GM12873 (cell line): ENCODE measurements at regions not wholly inside any gene's neighbourhood (a gene's known extent, or its start where the extent isn't known, plus 50 kb on each side); places are given as distances from the start of the nearest gene placed in this dataset.

Experiments
- CTCF ChIP-seq: IDR thresholded peaks from 2 replicates; pipeline ENCODE4 v1.5.1; 2012; ENCODE audit warnings: low read depth, mild to moderate bottlenecking, moderate library complexity, low read length, control low read depth; ENCODE audit not compliant: insufficient read depth; ENCODE audit errors: missing control alignments

GRCh38 chr7:136179851-136180721 lies 202.9 kb upstream of the MTPN start:
- TF ChIP-seq CTCF: no peak

- no peak for TF ChIP-seq CTCF
Measured at GRCh38 chr7:136179154-136179553, 202.0 kb upstream of the MTPN start.

DNA sequence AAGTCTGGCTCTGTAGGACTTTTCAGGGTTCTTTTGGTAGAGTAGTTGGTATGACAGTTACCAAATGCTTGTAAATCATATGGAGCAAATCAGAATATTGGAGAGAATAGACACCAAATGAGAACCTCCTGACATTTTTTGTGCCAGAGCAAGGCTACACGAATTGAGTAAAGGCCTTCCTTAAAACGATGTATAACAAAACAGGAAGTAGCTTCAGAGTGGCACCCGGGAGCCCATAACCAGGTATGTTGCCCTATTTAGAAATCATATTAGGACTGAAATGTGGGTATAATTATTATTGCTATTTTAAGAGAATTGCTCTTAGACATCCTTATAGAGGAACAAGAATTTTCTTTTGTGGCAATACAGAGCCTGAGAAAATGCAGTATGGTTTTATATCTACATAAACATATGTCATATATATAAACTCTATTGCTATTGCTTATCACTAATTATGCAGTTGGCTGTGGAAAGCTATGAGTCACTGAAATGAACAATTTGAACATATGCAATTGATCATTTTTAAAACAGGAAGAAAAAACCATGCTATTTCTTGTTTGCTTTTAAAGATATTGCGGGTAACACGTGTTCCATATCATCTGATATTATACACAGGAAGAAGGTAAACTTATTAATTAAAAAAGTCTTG lies 197.4 kb upstream of the MTPN start:
- no peak for TF ChIP-seq CTCF

- TF ChIP-seq CTCF: no peak
Measured at GRCh38 chr7:136173874-136174273, 196.7 kb upstream of the MTPN start.

GRCh38 chr7:136171233-136171632 lies 194.1 kb upstream of the MTPN start:
- TF ChIP-seq CTCF: no peak

DNA sequence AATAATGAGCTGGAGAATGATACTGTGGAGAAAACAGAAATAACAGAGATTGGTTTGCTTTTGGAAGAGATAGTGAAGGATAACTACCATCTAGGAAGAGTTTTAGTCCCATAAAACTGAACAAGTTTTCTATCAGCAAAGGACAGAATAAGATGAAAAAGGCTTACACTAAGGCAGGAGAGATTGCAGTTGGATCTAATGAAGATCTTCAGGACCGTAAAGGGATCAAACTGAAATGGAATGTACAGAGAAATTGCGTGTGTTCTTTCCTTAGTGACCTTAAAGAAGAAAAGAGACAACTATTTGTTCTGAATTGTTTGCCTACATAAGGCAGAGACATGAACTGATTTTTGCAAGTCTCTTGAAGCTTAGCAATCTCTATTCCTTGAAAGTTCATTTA lies 191.7 kb upstream of the MTPN start:
- no peak for TF ChIP-seq CTCF

DNA sequence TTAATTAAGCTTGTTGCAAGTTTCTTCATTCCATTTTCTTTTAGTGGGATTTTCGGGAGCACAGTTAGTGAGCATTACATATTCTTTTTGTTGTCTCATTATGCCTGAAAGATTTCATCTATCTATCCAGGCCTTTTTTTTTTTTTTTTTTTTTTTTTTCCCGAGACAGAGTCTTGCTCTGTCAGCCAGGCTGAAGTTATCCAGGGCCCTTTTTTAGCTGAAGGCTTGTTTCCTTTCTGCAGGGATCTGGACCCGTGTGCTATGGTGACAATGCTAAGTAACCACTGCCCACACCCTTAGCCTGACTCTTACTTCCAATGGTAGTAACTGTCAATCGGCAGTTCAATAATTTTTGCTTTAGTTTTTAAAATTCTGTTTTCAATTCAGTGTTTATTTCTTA lies 190.8 kb upstream of the MTPN start:
- TF ChIP-seq CTCF: no peak
